Natural killer cell (primary cell): ENCODE measurements at regions not wholly inside any gene's neighbourhood (a gene's known extent, or its start where the extent isn't known, plus 50 kb on each side); places are given as distances from the start of the nearest gene placed in this dataset.

Source experiments
- ATAC-seq, 3 donors: fragments of 150-1000 bp in 2 of 3; fragments of 200-7000 bp in 1 of 3; cut with Tn5 transposase; 1 replicate in 1 of 3; 2 replicates in 2 of 3; pipeline ENCODE4 v1.10.0; 2021; ENCODE audit warnings: mild to moderate bottlenecking in 2 of 3, moderate library complexity in 2 of 3
- DNase-seq, 2 donors: peaks; one replicate each; pipeline versions ENCODE4 v3.0.0 to v3.0.0-alpha.2; 2013 to 2021; ENCODE audit warnings: mixed read lengths in 1 of 2
- H3K27ac ChIP-seq: one replicate; pipeline ENCODE4 v1.5.1; 2013; ENCODE audit warnings: mild to moderate bottlenecking, low read length
- H3K27me3 ChIP-seq: one replicate; pipeline ENCODE4 v1.6.1; 2013; ENCODE audit warnings: low read length; ENCODE audit not compliant: control insufficient read depth, insufficient read depth
- H3K36me3 ChIP-seq: one replicate; pipeline ENCODE4 v1.6.1; 2013; ENCODE audit warnings: low read length; ENCODE audit not compliant: control insufficient read depth, insufficient read depth
- H3K4me1 ChIP-seq: one replicate; pipeline ENCODE4 v1.6.1; 2013; ENCODE audit warnings: low read length; ENCODE audit not compliant: control insufficient read depth, insufficient read depth
- H3K4me3 ChIP-seq: one replicate; pipeline ENCODE4 v1.5.1; 2013; ENCODE audit warnings: low read length
- H3K9me3 ChIP-seq: one replicate; pipeline ENCODE4 v1.6.1; 2013; ENCODE audit warnings: low read length; ENCODE audit not compliant: control insufficient read depth, insufficient read depth
- H3K27ac Mint-ChIP-seq, 2 donors: one replicate each; pipeline ENCODE4 v1.8.0; 2022; ENCODE audit warnings: mild to moderate bottlenecking in 2 of 2, mixed read lengths in 2 of 2, moderate library complexity in 1 of 2
- H3K27me3 Mint-ChIP-seq, 2 donors: one replicate each; pipeline ENCODE4 v1.8.0; 2022; ENCODE audit warnings: low read depth in 2 of 2, mixed read lengths in 2 of 2
- H3K36me3 Mint-ChIP-seq: one replicate; pipeline ENCODE4 v1.8.0; 2022; ENCODE audit warnings: mixed read lengths
- H3K4me1 Mint-ChIP-seq, 2 donors: one replicate each; pipeline ENCODE4 v1.8.0; 2022; ENCODE audit warnings: mixed read lengths in 2 of 2
- H3K4me3 Mint-ChIP-seq: one replicate; pipeline ENCODE4 v1.8.0; 2022; ENCODE audit warnings: mild to moderate bottlenecking, moderate library complexity, mixed read lengths
- H3K9me3 Mint-ChIP-seq, 2 donors: one replicate each; pipeline ENCODE4 v1.8.0; 2022; ENCODE audit warnings: mixed read lengths in 2 of 2
- WGBS: methylation state at CpG from one replicate; pipeline ENCODE4 v1.1.7; 2013; ENCODE audit warnings: missing lambda C conversion rate; ENCODE audit not compliant: insufficient coverage; 5-methylcytosine and 5-hydroxymethylcytosine counted together
- intact Hi-C: fragments of 100-400 bp; cut with micrococcal nuclease; formaldehyde crosslinking; loops from one replicate; pipeline ENCODE4 v1.14.2; 2022
- TF ChIP-seq, protein P1 (sequence below): fragments of 200-600 bp; IDR thresholded peaks from one replicate; pipeline ENCODE4 v1.8.0; 2022; ENCODE audit warnings: antibody characterized with exemption

DNA sequence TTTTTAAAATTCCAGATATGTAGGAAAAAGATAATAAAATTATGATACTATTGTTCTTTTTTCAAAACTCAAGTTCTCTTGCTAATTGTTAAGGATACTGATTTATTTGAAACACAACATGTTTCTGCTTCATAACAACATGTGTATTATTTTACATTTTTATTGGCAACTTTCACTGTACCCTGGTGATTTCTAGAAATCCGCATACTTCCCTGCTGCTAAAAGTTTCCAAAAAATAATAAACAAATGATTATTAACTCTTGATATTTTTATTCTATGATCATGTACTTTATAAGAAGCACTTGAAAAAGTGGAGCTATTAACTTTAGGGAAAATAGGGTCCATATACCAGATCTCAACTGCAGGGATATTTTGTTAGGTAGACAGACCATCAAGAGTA, 71.2 kb upstream of the HCCS start:
- no peak overlapping the region for H3K27ac ChIP-seq
- no peaks in the 10 kb centered on the region for H3K36me3 ChIP-seq
- H3K4me1 ChIP-seq: no peaks in the 10 kb centered on the region
- H3K9me3 ChIP-seq: peaks cover 3% of the 10 kb centered on the region
- Mint-ChIP-seq H3K36me3 (no peaks in the 10 kb centered on the region), H3K27me3 (no peaks in the 10 kb centered on the region), H3K9me3 (peaks cover 3 to 8% of the 10 kb centered on the region in 2 donors), H3K4me1 (no peaks in the 10 kb centered on the region), H3K4me3 (no peak overlapping the region), H3K27ac (no peak overlapping the region)
- no CpG with 5 or more reads among the region's 1 CpG for WGBS
- no peaks in the 10 kb centered on the region for H3K27me3 ChIP-seq
- TF ChIP-seq, protein P1, sequence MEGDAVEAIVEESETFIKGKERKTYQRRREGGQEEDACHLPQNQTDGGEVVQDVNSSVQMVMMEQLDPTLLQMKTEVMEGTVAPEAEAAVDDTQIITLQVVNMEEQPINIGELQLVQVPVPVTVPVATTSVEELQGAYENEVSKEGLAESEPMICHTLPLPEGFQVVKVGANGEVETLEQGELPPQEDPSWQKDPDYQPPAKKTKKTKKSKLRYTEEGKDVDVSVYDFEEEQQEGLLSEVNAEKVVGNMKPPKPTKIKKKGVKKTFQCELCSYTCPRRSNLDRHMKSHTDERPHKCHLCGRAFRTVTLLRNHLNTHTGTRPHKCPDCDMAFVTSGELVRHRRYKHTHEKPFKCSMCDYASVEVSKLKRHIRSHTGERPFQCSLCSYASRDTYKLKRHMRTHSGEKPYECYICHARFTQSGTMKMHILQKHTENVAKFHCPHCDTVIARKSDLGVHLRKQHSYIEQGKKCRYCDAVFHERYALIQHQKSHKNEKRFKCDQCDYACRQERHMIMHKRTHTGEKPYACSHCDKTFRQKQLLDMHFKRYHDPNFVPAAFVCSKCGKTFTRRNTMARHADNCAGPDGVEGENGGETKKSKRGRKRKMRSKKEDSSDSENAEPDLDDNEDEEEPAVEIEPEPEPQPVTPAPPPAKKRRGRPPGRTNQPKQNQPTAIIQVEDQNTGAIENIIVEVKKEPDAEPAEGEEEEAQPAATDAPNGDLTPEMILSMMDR: no peak
- H3K4me3 ChIP-seq: no peak overlapping the region
- ATAC-seq (no peak), DNase-seq (no peak)
- intact Hi-C loops: no loop called here

DNA sequence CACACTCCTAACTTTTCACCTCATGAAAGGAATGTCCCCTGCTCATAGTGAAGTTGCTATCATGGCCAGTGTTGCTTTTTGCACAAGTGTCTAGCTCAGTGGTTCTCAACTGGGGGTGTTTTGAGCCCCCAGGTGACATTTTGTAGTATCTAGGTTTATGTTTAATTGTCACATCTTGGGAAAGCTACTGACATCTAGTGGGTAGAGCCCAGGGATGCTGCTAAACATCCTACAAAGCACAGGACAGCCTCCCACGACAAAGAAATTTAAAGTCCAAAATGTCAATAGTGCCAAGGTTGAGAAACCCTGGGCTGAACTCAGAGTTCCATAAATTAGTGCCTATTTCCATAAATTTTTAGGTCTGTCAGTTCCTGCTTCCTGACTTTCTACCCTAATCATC, 70.7 kb upstream of the HCCS start:
- no peak overlapping the region for H3K27ac ChIP-seq
- H3K27ac Mint-ChIP-seq: no peak overlapping the region
- 50% methylated on average over 1 of the region's 1 CpG for WGBS
- H3K4me3 Mint-ChIP-seq: no peak overlapping the region
- H3K9me3 Mint-ChIP-seq: peaks cover 3 to 8% of the 10 kb centered on the region in 2 donors
- H3K36me3 Mint-ChIP-seq: no peaks in the 10 kb centered on the region
- TF ChIP-seq, protein P1: no peak
- no peak overlapping the region for H3K4me3 ChIP-seq
- H3K4me1 ChIP-seq: no peaks in the 10 kb centered on the region
- H3K4me1 Mint-ChIP-seq: no peaks in the 10 kb centered on the region
- ATAC-seq: no peak
- DNase-seq: no peak
- no peaks in the 10 kb centered on the region for H3K27me3 Mint-ChIP-seq
- H3K36me3 ChIP-seq: no peaks in the 10 kb centered on the region
- intact Hi-C loops: no loop called here
- peaks cover 3% of the 10 kb centered on the region for H3K9me3 ChIP-seq
- H3K27me3 ChIP-seq: no peaks in the 10 kb centered on the region

DNA sequence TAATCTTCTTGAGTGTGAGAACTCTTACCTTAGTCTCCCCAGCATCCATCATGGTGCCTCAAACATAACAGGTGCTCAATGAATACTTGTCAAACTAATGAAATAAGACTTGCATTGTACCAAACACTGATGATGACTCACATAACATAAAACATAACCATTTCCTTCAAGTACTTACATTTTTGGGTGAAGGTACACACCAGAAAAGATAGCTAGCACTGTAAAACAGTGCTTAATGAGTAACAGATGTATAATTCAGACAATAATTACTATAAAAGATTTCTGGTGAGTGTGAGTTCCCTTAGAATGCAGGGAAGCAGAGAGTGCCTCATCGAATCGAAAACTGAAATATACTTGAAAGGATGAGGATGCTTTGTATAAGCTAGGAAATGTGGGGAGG, 70.1 kb upstream of the HCCS start:
- WGBS: 90% methylated on average over 2 of the region's 2 CpGs
- peaks cover 3% of the 10 kb centered on the region for H3K9me3 ChIP-seq
- H3K4me1 ChIP-seq: no peaks in the 10 kb centered on the region
- no peak overlapping the region for H3K27ac ChIP-seq
- DNase-seq (no peak), ATAC-seq (no peak)
- Mint-ChIP-seq H3K9me3 (peaks cover 3 to 8% of the 10 kb centered on the region in 2 donors), H3K27me3 (no peaks in the 10 kb centered on the region), H3K4me3 (no peak overlapping the region), H3K36me3 (peaks cover under 1% of the 10 kb centered on the region), H3K4me1 (no peaks in the 10 kb centered on the region), H3K27ac (no peak overlapping the region)
- no peaks in the 10 kb centered on the region for H3K36me3 ChIP-seq
- TF ChIP-seq, protein P1: no peak
- intact Hi-C loops: no loop called here
- no peaks in the 10 kb centered on the region for H3K27me3 ChIP-seq
- H3K4me3 ChIP-seq: no peak overlapping the region

- no peaks in the 10 kb centered on the region for H3K36me3 ChIP-seq
- Mint-ChIP-seq H3K4me3 (no peak overlapping the region), H3K4me1 (no peaks in the 10 kb centered on the region), H3K27me3 (no peaks in the 10 kb centered on the region), H3K36me3 (peaks cover 12% of the 10 kb centered on the region), H3K27ac (no peak overlapping the region), H3K9me3 (peaks cover 8 to 10% of the 10 kb centered on the region in 2 donors)
- H3K9me3 ChIP-seq: no peaks in the 10 kb centered on the region
- H3K4me3 ChIP-seq: no peak overlapping the region
- no peaks in the 10 kb centered on the region for H3K27me3 ChIP-seq
- WGBS: no CpG with 5 or more reads among the region's 2 CpGs
- intact Hi-C loops: no loop called here
- H3K27ac ChIP-seq: no peak overlapping the region
- DNase-seq (no peak), ATAC-seq (no peak)
- TF ChIP-seq, protein P1: no peak
- H3K4me1 ChIP-seq: no peaks in the 10 kb centered on the region
Measured at GRCh38 chrX:11050013-11050412, 61.1 kb upstream of the HCCS start.
